HCT116 (cell line): ENCODE measurements at regions not wholly inside any gene's neighbourhood (a gene's known extent, or its start where the extent isn't known, plus 50 kb on each side); places are given as distances from the start of the nearest gene placed in this dataset.

ENCODE experiments used
- ATF3 ChIP-seq: IDR thresholded peaks from 2 replicates; pipeline ENCODE4 v1.6.1; 2012
- CEBPB ChIP-seq: IDR thresholded peaks from 2 replicates; pipeline ENCODE4 v1.6.1; 2012; ENCODE audit warnings: low read depth
- CTCF ChIP-seq, 3 experiments: fragments of 200-600 bp in 1 of 3; sonication (generic) in 1 of 3; IDR thresholded peaks in 2 of 3; conservative IDR thresholded peaks in 1 of 3; 2 replicates each; pipeline ENCODE4 v1.5.1; 2012 to 2017; ENCODE audit warnings: low read depth in 2 of 3, low read length in 2 of 3, antibody characterized with exemption in 1 of 3, borderline replicate concordance in 1 of 3, control low read depth in 1 of 3, mild to moderate bottlenecking in 1 of 3, mixed read lengths in 1 of 3, mixed run types in 1 of 3, moderate library complexity in 1 of 3; ENCODE audit not compliant: insufficient read depth in 1 of 3
- EGR1 ChIP-seq: IDR thresholded peaks from 2 replicates; pipeline ENCODE4 v1.6.1; 2012; ENCODE audit warnings: low read depth
- EZH2 ChIP-seq: fragments of 200-600 bp; sonication (generic); IDR thresholded peaks from 2 replicates; pipeline ENCODE4 v1.6.1; 2017; ENCODE audit warnings: antibody characterized with exemption, mixed run types
- POLR2A ChIP-seq: IDR thresholded peaks from 2 replicates; pipeline ENCODE4 v1.7.0; 2011; ENCODE audit warnings: borderline replicate concordance; ENCODE audit not compliant: insufficient read depth, insufficient read length; ENCODE audit errors: extremely low read depth
- POLR2AphosphoS5 ChIP-seq: IDR thresholded peaks from 2 replicates; pipeline ENCODE4 v1.6.1; 2011; ENCODE audit warnings: mild to moderate bottlenecking, low read depth, low read length, moderate library complexity
- RAD21 ChIP-seq: IDR thresholded peaks from 2 replicates; pipeline ENCODE4 v1.6.1; 2012; ENCODE audit warnings: low read depth, mild to moderate bottlenecking
- REST ChIP-seq: IDR thresholded peaks from 2 replicates; pipeline ENCODE4 v1.6.1; 2012; ENCODE audit warnings: low read depth
- SIN3A ChIP-seq: IDR thresholded peaks from 2 replicates; pipeline ENCODE4 v1.6.1; 2012; ENCODE audit warnings: low read depth
- SP1 ChIP-seq: IDR thresholded peaks from 2 replicates; pipeline ENCODE4 v1.6.1; 2012; ENCODE audit warnings: low read depth
- SRF ChIP-seq: IDR thresholded peaks from 2 replicates; pipeline ENCODE4 v1.6.1; 2012; ENCODE audit warnings: low read depth
- TCF7L2 ChIP-seq: IDR thresholded peaks from 2 replicates; pipeline ENCODE4 v1.7.0; 2011; ENCODE audit warnings: borderline replicate concordance, inconsistent platforms; ENCODE audit not compliant: insufficient read depth, insufficient read length; ENCODE audit errors: extremely low read depth
- ZNF274 ChIP-seq: fragments of 200-500 bp; sonication (Bioruptor generic); IDR thresholded peaks from 2 replicates; pipeline ENCODE4 v1.6.1; 2014; ENCODE audit warnings: mild to moderate bottlenecking, low read depth, low read length, inconsistent platforms

- TF ChIP-seq CTCF (IDR thresholded peaks at IDR 0.05 in 2 of 3, conservative IDR thresholded peaks at IDR 0.05 in 1 of 3; ENCODE audit: borderline replicate concordance in 1 of 3, insufficient read depth in 1 of 3, low read depth in 2 of 3, low read length in 2 of 3) (no peak), POLR2A (no peak), EGR1 (no peak), SRF (no peak), POLR2AphosphoS5 (no peak), SIN3A (no peak), SP1 (no peak), REST (no peak), TCF7L2 (no peak), CEBPB (no peak), EZH2 (no peak), ZNF274 (no peak), ATF3 (no peak), RAD21 (no peak)
Measured at GRCh38 chr14:35231207-35231760, 60.9 kb upstream of the PSMA6 start.
